ENCODE measurements at regions not wholly inside any gene's neighbourhood (a gene's known extent, or its start where the extent isn't known, plus 50 kb on each side); places are given as distances from the start of the nearest gene placed in this dataset.

GRCh38 chr5:85990998-85991397, 626.7 kb upstream of the COX7C start:
- TF ChIP-seq CTCF (IDR thresholded peaks at IDR 0.05) = no peak
- no peak for TF ChIP-seq POLR2AphosphoS5 (IDR thresholded peaks at IDR 0.05)
- no peak for TF ChIP-seq POLR2A (IDR thresholded peaks at IDR 0.05)
